HepG2 (cell line): ENCODE measurements at regions not wholly inside any gene's neighbourhood (a gene's known extent, or its start where the extent isn't known, plus 50 kb on each side); places are given as distances from the start of the nearest gene placed in this dataset.

Experiments used
- ATAC-seq: fragments of 200-7000 bp; cut with Tn5 transposase; 3 replicates; pipeline ENCODE4 v1.9.1; 2020; ENCODE audit warnings: mild to moderate bottlenecking, moderate library complexity
- BruUV-seq: library from RNA; stranded (reverse); fragments of 400-500 nt; replicated peaks from 2 replicates; lab custom pipeline; 2021; lab: Mats Ljungman, UMichigan
- CTCF ChIA-PET: fragments of 300-600 bp; formaldehyde crosslinking; extraction: SDS; loops from one replicate; lab custom pipeline; 2021; ENCODE audit warnings: low total read pairs, inconsistent platforms, low intra/inter-chr PET ratio; lab: Yijun Ruan, JAX
- POLR2A ChIA-PET: fragments of 350-600 bp; sonication (Branson Sonifier 250); formaldehyde crosslinking; loops from one replicate; lab custom pipeline; 2020; ENCODE audit warnings: antibody characterized with exemption, inconsistent platforms; lab: Yijun Ruan, JAX
- DNase-seq: peaks from one replicate; pipeline ENCODE4 v3.0.0-alpha.2; 2015; ENCODE audit warnings: low spot score
- FAIRE-seq: peaks from 3 replicates; lab custom pipeline; 2011; peaks lifted over from hg19 to GRCh38; lab: Jason Lieb, UNC
- H2AFZ ChIP-seq: one replicate; pipeline ENCODE4 v1.6.1; 2011; ENCODE audit warnings: low read length, inconsistent platforms
- H3K27ac ChIP-seq: fragments of 300-600 bp; 3 replicates; pipeline ENCODE4 v1.8.0; 2011; ENCODE audit warnings: mixed run types, mild to moderate bottlenecking, mixed read lengths, low read length, inconsistent platforms; ENCODE audit not compliant: insufficient read depth; ENCODE audit errors: extremely low read length
- H3K27me3 ChIP-seq, 2 experiments: fragments of 200-600 bp in 1 of 2; 2 replicates in 1 of 2; 3 replicates in 1 of 2; pipeline versions ENCODE4 v1.6.0 to v1.8.0; 2011; ENCODE audit warnings: low read length in 2 of 2, mild to moderate bottlenecking in 2 of 2, moderate library complexity in 2 of 2, inconsistent platforms in 1 of 2; ENCODE audit not compliant: insufficient read depth in 2 of 2, control insufficient read depth in 1 of 2
- H3K36me3 ChIP-seq, 2 experiments: fragments of 200-600 bp in 1 of 2; replicated peaks in 1 of 2; 2 replicates in 1 of 2; 3 replicates in 1 of 2; pipeline versions ENCODE4 v1.5.1 to v1.8.0; 2011; ENCODE audit warnings: low read length in 2 of 2, inconsistent platforms in 1 of 2; ENCODE audit not compliant: insufficient read depth in 2 of 2, control insufficient read depth in 1 of 2
- H3K4me1 ChIP-seq: 2 replicates; pipeline ENCODE4 v1.5.1; 2012; ENCODE audit warnings: low read length, inconsistent platforms; ENCODE audit not compliant: insufficient read depth
- H3K4me2 ChIP-seq: 2 replicates; pipeline ENCODE4 v1.6.0; 2011; ENCODE audit warnings: low read depth, low read length, inconsistent platforms
- H3K4me3 ChIP-seq, 3 experiments: fragments of 200-600 bp in 1 of 3; sonication (generic), shearing (Covaris generic) in 1 of 3; replicated peaks in 1 of 3; 2 replicates each; pipeline ENCODE4 v1.5.1; 2011 to 2016; ENCODE audit warnings: low read length in 3 of 3, inconsistent platforms in 2 of 3, low read depth in 2 of 3, mild to moderate bottlenecking in 2 of 3, control low read depth in 1 of 3, mixed read lengths in 1 of 3; ENCODE audit not compliant: insufficient read depth in 1 of 3
- H3K79me2 ChIP-seq: one replicate; pipeline ENCODE4 v1.6.1; 2011; ENCODE audit warnings: low read length, inconsistent platforms; ENCODE audit not compliant: insufficient read depth
- H3K9ac ChIP-seq: 2 replicates; pipeline ENCODE4 v1.6.0; 2011; ENCODE audit warnings: mild to moderate bottlenecking, low read depth, low read length, inconsistent platforms; ENCODE audit not compliant: insufficient read depth
- H3K9me3 ChIP-seq: 2 replicates; pipeline ENCODE4 v1.5.1; 2012; ENCODE audit warnings: mild to moderate bottlenecking, low read length
- H4K20me1 ChIP-seq: 2 replicates; pipeline ENCODE4 v1.6.0; 2011; ENCODE audit warnings: inconsistent platforms, mild to moderate bottlenecking, low read length, moderate library complexity; ENCODE audit not compliant: insufficient read depth
- ATF1 ChIP-seq: IDR thresholded peaks from 2 replicates; pipeline ENCODE4 v1.6.1; 2016; ENCODE audit warnings: mild to moderate bottlenecking, control low read depth
- E2F2 ChIP-seq: sonication (generic); formaldehyde crosslinking; IDR thresholded peaks from 2 replicates; pipeline ENCODE4 v1.4.0; 2020; ENCODE audit warnings: missing genetic modification reagents, borderline replicate concordance
- HMG20A ChIP-seq: IDR thresholded peaks from 2 replicates; pipeline ENCODE4 v1.6.1; 2016; ENCODE audit warnings: borderline replicate concordance
- NCOA5 ChIP-seq: sonication (generic); formaldehyde crosslinking; IDR thresholded peaks from 2 replicates; pipeline ENCODE4 v1.4.0; 2020; ENCODE audit warnings: missing genetic modification reagents
- NKX3-1 ChIP-seq: sonication (generic); formaldehyde crosslinking; IDR thresholded peaks from 2 replicates; pipeline ENCODE4 v1.5.0; 2020; ENCODE audit warnings: missing genetic modification reagents
- ZBTB44 ChIP-seq: sonication (generic); formaldehyde crosslinking; IDR thresholded peaks from 2 replicates; pipeline ENCODE4 v1.4.0; 2020; ENCODE audit warnings: missing genetic modification reagents
- ZHX1 ChIP-seq: sonication (generic); formaldehyde crosslinking; IDR thresholded peaks from 2 replicates; pipeline ENCODE4 v1.8.1; 2022; ENCODE audit warnings: low read depth, mild to moderate bottlenecking, missing genetic modification reagents
- ZMYM2 ChIP-seq: sonication (generic); formaldehyde crosslinking; IDR thresholded peaks from 2 replicates; pipeline ENCODE4 v1.8.0; 2022; ENCODE audit warnings: mild to moderate bottlenecking, missing genetic modification reagents
- ZNF335 ChIP-seq: sonication (generic); formaldehyde crosslinking; IDR thresholded peaks from 2 replicates; pipeline ENCODE4 v1.4.0; 2020; ENCODE audit warnings: missing genetic modification reagents
- ZNF441 ChIP-seq: sonication (generic); formaldehyde crosslinking; IDR thresholded peaks from 2 replicates; pipeline ENCODE4 v1.7.0; 2021; ENCODE audit warnings: missing genetic modification reagents, borderline replicate concordance
- ZNF503 ChIP-seq: sonication (generic); formaldehyde crosslinking; IDR thresholded peaks from 2 replicates; pipeline ENCODE4 v1.4.0; 2020; ENCODE audit warnings: missing genetic modification reagents
- ZNF569 ChIP-seq: sonication (generic); formaldehyde crosslinking; IDR thresholded peaks from 2 replicates; pipeline ENCODE4 v1.5.0; 2020; ENCODE audit warnings: mild to moderate bottlenecking, missing genetic modification reagents, moderate library complexity, borderline replicate concordance
- ZNF616 ChIP-seq: sonication (generic); formaldehyde crosslinking; IDR thresholded peaks from 2 replicates; pipeline ENCODE4 v1.5.0; 2020; ENCODE audit warnings: low read depth, mild to moderate bottlenecking, missing genetic modification reagents
- WGBS: methylation state at CpG from one replicate; pipeline ENCODE4 v1.1.6; 2017; ENCODE audit warnings: low lambda C conversion rate; 5-methylcytosine and 5-hydroxymethylcytosine counted together
- in situ Hi-C: cut with HindIII; loops from 2 replicates; pipeline ENCODE4 v1.10.0; 2017; ENCODE audit warnings: low pct_unique_long_range_greater_than_20kb; ENCODE audit not compliant: extremely low pct_ligation_motif_present
- intact Hi-C: fragments of 100-400 bp; cut with micrococcal nuclease; formaldehyde crosslinking; loops from one replicate; pipeline ENCODE4 v1.10.0; 2022; ENCODE audit not compliant: unreplicated experiment

- TF ChIP-seq E2F2 (CRISPR knock-in tag) (no peak), ZHX1 (CRISPR knock-in tag) (no peak), ZMYM2 (CRISPR knock-in tag) (no peak), NCOA5 (CRISPR knock-in tag) (no peak)
Measured at GRCh38 chr20:60690771-60691170, 561.3 kb upstream of the CDH4 start (continued).

GRCh38 chr20:60691966-60692615 lies 560.0 kb upstream of the CDH4 start:
- no TSS peak for BruUV-seq
- no peak for FAIRE-seq
- H3K9me3 ChIP-seq: peaks cover 65% of the 10 kb centered on the region
- DNase-seq: no peak
- no peaks in the 10 kb centered on the region for H3K36me3 ChIP-seq
- no peak overlapping the region for H3K9ac ChIP-seq
- no peak overlapping the region for H3K4me2 ChIP-seq
- in situ Hi-C loops (no loop called here), intact Hi-C loops (no loop called here)
- no peaks in the 10 kb centered on the region for H4K20me1 ChIP-seq
- no peak overlapping the region for H2AFZ ChIP-seq
- no peaks in the 10 kb centered on the region for H3K79me2 ChIP-seq
- POLR2A ChIA-PET: no interaction called here
- no peak for ATAC-seq
- 10% methylated on average over 4 of the region's 4 CpGs for WGBS
- CTCF ChIA-PET: no interaction called here
- H3K4me3 ChIP-seq: no peak overlapping the region
- H3K4me1 ChIP-seq: no peaks in the 10 kb centered on the region
- H3K27me3 ChIP-seq: no peaks in the 10 kb centered on the region
- H3K27ac ChIP-seq: no peak overlapping the region
- TF ChIP-seq ZNF441 (CRISPR knock-in tag) (no peak), ATF1 (no peak), ZNF569 (CRISPR knock-in tag) (no peak), ZNF335 (no peak), ZBTB44 (CRISPR knock-in tag) (no peak), HMG20A (no peak), ZNF616 (CRISPR knock-in tag) (no peak), ZNF503 (CRISPR knock-in tag) (no peak), NKX3-1 (CRISPR knock-in tag) (no peak)
